H1 (cell line): ENCODE measurements at regions not wholly inside any gene's neighbourhood (a gene's known extent, or its start where the extent isn't known, plus 50 kb on each side); places are given as distances from the start of the nearest gene placed in this dataset.

Source experiments
- CTCF ChIA-PET: fragments of 300-600 bp; sonication (Branson Sonifier 250); formaldehyde crosslinking; loops from one replicate; lab custom pipeline; 2021; ENCODE audit not compliant: partially characterized antibody; lab: Charles Lee
- POLR2A ChIA-PET: fragments of 300-600 bp; sonication (Branson Sonifier 250); formaldehyde crosslinking; loops from one replicate; lab custom pipeline; 2021; ENCODE audit warnings: inconsistent platforms; ENCODE audit not compliant: partially characterized antibody; lab: Charles Lee
- DNase-seq, 2 experiments: peaks; one replicate each; pipeline versions ENCODE4 v3.0.0 to v3.0.0-alpha.2; 2010 to 2022; ENCODE audit warnings: low spot score in 2 of 2, low read depth in 1 of 2, mixed read lengths in 1 of 2
- FAIRE-seq: peaks from 2 replicates; lab custom pipeline; 2011; peaks lifted over from hg19 to GRCh38; lab: Jason Lieb, UNC
- H2AFZ ChIP-seq: 2 replicates; pipeline ENCODE4 v1.8.1; 2012; ENCODE audit warnings: low read length, inconsistent platforms
- H2AK5ac ChIP-seq: 2 replicates; pipeline ENCODE4 v1.6.1; 2013; ENCODE audit warnings: low read depth, low read length
- H2BK120ac ChIP-seq: replicated peaks from 2 replicates; pipeline ENCODE3; 2013; ENCODE audit warnings: low read depth, low read length, inconsistent platforms
- H2BK12ac ChIP-seq: 2 replicates; pipeline ENCODE4 v1.6.1; 2013; ENCODE audit warnings: low read depth, low read length
- H2BK15ac ChIP-seq: 2 replicates; pipeline ENCODE4 v1.6.1; 2013; ENCODE audit warnings: low read length
- H2BK20ac ChIP-seq: 2 replicates; pipeline ENCODE4 v1.6.1; 2013; ENCODE audit warnings: low read length
- H2BK5ac ChIP-seq: 2 replicates; pipeline ENCODE4 v1.6.1; 2013; ENCODE audit warnings: low read depth, low read length
- H3K14ac ChIP-seq: 2 replicates; pipeline ENCODE4 v1.6.1; 2013; ENCODE audit warnings: inconsistent platforms; ENCODE audit not compliant: insufficient read length
- H3K18ac ChIP-seq: 2 replicates; pipeline ENCODE4 v1.6.1; 2013; ENCODE audit warnings: low read length; ENCODE audit errors: extremely low read depth
- H3K23ac ChIP-seq: 2 replicates; pipeline ENCODE4 v1.6.1; 2013; ENCODE audit warnings: inconsistent platforms; ENCODE audit not compliant: insufficient read length
- H3K23me2 ChIP-seq: 2 replicates; pipeline ENCODE4 v1.6.1; 2013; ENCODE audit warnings: low read depth, low read length
- H3K27ac ChIP-seq: 2 replicates; pipeline ENCODE4 v1.6.1; 2011; ENCODE audit warnings: low read depth, low read length, inconsistent platforms
- H3K27me3 ChIP-seq, 4 experiments: replicated peaks in 1 of 4; 1 replicate in 1 of 4; 2 replicates in 3 of 4; pipeline versions ENCODE4 v1.6.1 to v1.8.1; 2011 to 2013; ENCODE audit warnings: low read length in 3 of 4, mild to moderate bottlenecking in 3 of 4, inconsistent platforms in 2 of 4, mixed read lengths in 2 of 4, moderate library complexity in 1 of 4; ENCODE audit not compliant: control insufficient read depth in 3 of 4, insufficient read depth in 3 of 4; ENCODE audit errors: extremely low read depth in 1 of 4
- H3K36me3 ChIP-seq, 4 experiments: 2 replicates each; pipeline versions ENCODE4 v1.6.1 to v1.8.1; 2011 to 2013; ENCODE audit warnings: mild to moderate bottlenecking in 4 of 4, low read length in 3 of 4, moderate library complexity in 2 of 4, control low read depth in 1 of 4, inconsistent platforms in 1 of 4; ENCODE audit not compliant: insufficient read depth in 4 of 4, control insufficient read depth in 2 of 4
- H3K4ac ChIP-seq: replicated peaks from 2 replicates; pipeline ENCODE3; 2013; ENCODE audit warnings: low read length, low read depth, mixed read lengths, inconsistent platforms; ENCODE audit not compliant: insufficient read length
- H3K4me1 ChIP-seq, 4 experiments: replicated peaks in 1 of 4; 1 replicate in 1 of 4; 2 replicates in 3 of 4; pipeline versions ENCODE4 v1.6.1 to v1.8.1; 2011 to 2013; ENCODE audit warnings: low read length in 3 of 4, inconsistent platforms in 2 of 4, mixed read lengths in 1 of 4; ENCODE audit not compliant: insufficient read depth in 4 of 4, control insufficient read depth in 3 of 4
- H3K4me2 ChIP-seq, 2 experiments: 2 replicates each; pipeline versions ENCODE4 v1.6.1 to v1.8.1; 2011 to 2013; ENCODE audit warnings: low read depth in 2 of 2, low read length in 2 of 2, control low read depth in 1 of 2, inconsistent platforms in 1 of 2, mild to moderate bottlenecking in 1 of 2; ENCODE audit not compliant: insufficient read depth in 1 of 2
- H3K4me3 ChIP-seq, 4 experiments: fragments of 200-600, 300-600 bp in 1 of 4; sonication (generic), shearing (Covaris generic), sonication (Bioruptor Twin) in 1 of 4; 2 replicates each; pipeline versions ENCODE4 v1.5.1 to v1.8.1; 2011 to 2016; ENCODE audit warnings: low read length in 4 of 4, low read depth in 3 of 4, control low read depth in 2 of 4, inconsistent platforms in 2 of 4, mild to moderate bottlenecking in 2 of 4, mixed read lengths in 1 of 4, moderate library complexity in 1 of 4; ENCODE audit not compliant: insufficient read depth in 2 of 4; ENCODE audit errors: extremely low read depth in 1 of 4
- H3K56ac ChIP-seq: replicated peaks from 2 replicates; pipeline ENCODE3; 2013; ENCODE audit warnings: low read depth, mild to moderate bottlenecking, mixed read lengths, low read length, inconsistent platforms; ENCODE audit not compliant: insufficient read length
- H3K79me1 ChIP-seq: 2 replicates; pipeline ENCODE4 v1.6.1; 2013; ENCODE audit warnings: low read depth, low read length, control low read depth
- H3K79me2 ChIP-seq, 2 experiments: 2 replicates each; pipeline versions ENCODE4 v1.6.1 to v1.8.1; 2012 to 2013; ENCODE audit warnings: low read length in 2 of 2, mild to moderate bottlenecking in 2 of 2, inconsistent platforms in 1 of 2; ENCODE audit not compliant: insufficient read depth in 2 of 2, control insufficient read depth in 1 of 2
- H3K9ac ChIP-seq, 4 experiments: replicated peaks in 1 of 4; 1 replicate in 1 of 4; 2 replicates in 3 of 4; pipeline versions ENCODE4 v1.6.1 to v1.8.1; 2011 to 2013; ENCODE audit warnings: low read depth in 3 of 4, low read length in 3 of 4, control low read depth in 2 of 4, mild to moderate bottlenecking in 2 of 4, moderate library complexity in 2 of 4, inconsistent platforms in 1 of 4; ENCODE audit errors: extremely low read depth in 1 of 4
- H3K9me3 ChIP-seq, 2 experiments: 2 replicates each; pipeline versions ENCODE4 v1.6.1 to v1.8.1; 2012 to 2013; ENCODE audit warnings: mild to moderate bottlenecking in 2 of 2, moderate library complexity in 2 of 2, control low read depth in 1 of 2, inconsistent platforms in 1 of 2, low read depth in 1 of 2, low read length in 1 of 2, mixed read lengths in 1 of 2; ENCODE audit not compliant: insufficient read depth in 2 of 2
- H4K20me1 ChIP-seq, 2 experiments: replicated peaks in 1 of 2; 2 replicates each; pipeline versions ENCODE3 to v1.8.1; 2011 to 2013; ENCODE audit warnings: inconsistent platforms in 2 of 2, low read length in 2 of 2, mild to moderate bottlenecking in 1 of 2; ENCODE audit not compliant: insufficient read depth in 2 of 2, control insufficient read depth in 1 of 2
- H4K5ac ChIP-seq: 2 replicates; pipeline ENCODE4 v1.6.1; 2013; ENCODE audit warnings: low read length, low read depth, mixed read lengths, inconsistent platforms; ENCODE audit not compliant: insufficient read length
- H4K8ac ChIP-seq: 2 replicates; pipeline ENCODE4 v1.8.0; 2013; ENCODE audit warnings: mild to moderate bottlenecking, moderate library complexity, low read length, inconsistent platforms; ENCODE audit not compliant: insufficient read depth; ENCODE audit errors: extremely low read depth
- H4K91ac ChIP-seq: replicated peaks from 2 replicates; pipeline ENCODE3; 2013; ENCODE audit warnings: low read length, mixed read lengths, inconsistent platforms; ENCODE audit not compliant: insufficient read length
- RBBP5 ChIP-seq: IDR thresholded peaks from 2 replicates; pipeline ENCODE4 v1.7.1; 2012; ENCODE audit warnings: low read depth, mild to moderate bottlenecking, inconsistent platforms, low read length, moderate library complexity, borderline replicate concordance
- RXRA ChIP-seq: IDR thresholded peaks from 2 replicates; pipeline ENCODE4 v1.6.1; 2011; ENCODE audit warnings: low read depth, mild to moderate bottlenecking, low read length, moderate library complexity; ENCODE audit not compliant: insufficient read depth
- WGBS, 2 experiments: shearing (Covaris generic) in 1 of 2; methylation state at CpG; one replicate each; pipeline versions ENCODE4 v1.1.6 to v1.1.7; 2013 to 2015; ENCODE audit warnings: low lambda C conversion rate in 2 of 2, mixed read lengths in 2 of 2, inconsistent platforms in 1 of 2, low coverage in 1 of 2, missing lambda C conversion rate in 1 of 2; ENCODE audit not compliant: insufficient replicate concordance in 2 of 2, insufficient coverage in 1 of 2, insufficient read length in 1 of 2; ENCODE audit errors: extremely low coverage in 1 of 2, missing lambda C conversion rate in 1 of 2; 5-methylcytosine and 5-hydroxymethylcytosine counted together

GRCh38 chr11:15754221-15754620, 602.1 kb downstream of the SOX6 start:
- 91% methylated on average over 1 of the region's 1 CpG; no CpG with 5 or more reads in 1 of the 2 experiments for WGBS, 2 experiments

More at GRCh38 chr11:15754221-15754620, 602.1 kb downstream of the SOX6 start:
- Histone ChIP-seq H2BK5ac (no peak overlapping the region), H3K4me1 (no peaks in the 10 kb centered on the region), H4K91ac (no peak overlapping the region), H2AK5ac (no peak overlapping the region), H2BK15ac (no peak overlapping the region), H2AFZ (no peak overlapping the region), H4K5ac (no peak overlapping the region), H3K23me2 (no peaks in the 10 kb centered on the region), H2BK20ac (no peak overlapping the region)
- TF ChIP-seq RBBP5 (no peak), RXRA (no peak)
- TF ChIP-seq, all 59 proteins: peak for 0
- no peak overlapping the region for H3K14ac ChIP-seq
- H2BK12ac ChIP-seq = no peak overlapping the region
- CTCF ChIA-PET = interaction anchor here (1.2 kb wide), 1 partner anchor 104 kb away, joined by 3 read pairs; no protein-coding TSS in a partner anchor
- H3K18ac ChIP-seq = no peak overlapping the region
- H3K4ac ChIP-seq = no peak overlapping the region
- H3K23ac ChIP-seq = no peak overlapping the region
- H3K27me3 ChIP-seq = no peaks in the 10 kb centered on the region
- no peaks in the 10 kb centered on the region for H3K36me3 ChIP-seq
- H3K9ac ChIP-seq = no peak overlapping the region
- H3K9me3 ChIP-seq = no peaks in the 10 kb centered on the region
- FAIRE-seq (no peak), DNase-seq (no peak)
- no peak overlapping the region for H3K27ac ChIP-seq
- no peaks in the 10 kb centered on the region for H3K79me2 ChIP-seq
- no peak overlapping the region for H3K4me2 ChIP-seq
- H4K8ac ChIP-seq = no peak overlapping the region
- POLR2A ChIA-PET = no interaction called here
- H4K20me1 ChIP-seq = no peaks in the 10 kb centered on the region
- no peak overlapping the region for H3K56ac ChIP-seq
- no peaks in the 10 kb centered on the region for H3K79me1 ChIP-seq
- H2BK120ac ChIP-seq = no peak overlapping the region
- no peak overlapping the region for H3K4me3 ChIP-seq
